ENCODE measurements at regions not wholly inside any gene's neighbourhood (a gene's known extent, or its start where the extent isn't known, plus 50 kb on each side); places are given as distances from the start of the nearest gene placed in this dataset.

GRCh38 chr21:22314963-22315362, 1316.8 kb downstream of the NCAM2 start:
- TF ChIP-seq, protein P1, sequence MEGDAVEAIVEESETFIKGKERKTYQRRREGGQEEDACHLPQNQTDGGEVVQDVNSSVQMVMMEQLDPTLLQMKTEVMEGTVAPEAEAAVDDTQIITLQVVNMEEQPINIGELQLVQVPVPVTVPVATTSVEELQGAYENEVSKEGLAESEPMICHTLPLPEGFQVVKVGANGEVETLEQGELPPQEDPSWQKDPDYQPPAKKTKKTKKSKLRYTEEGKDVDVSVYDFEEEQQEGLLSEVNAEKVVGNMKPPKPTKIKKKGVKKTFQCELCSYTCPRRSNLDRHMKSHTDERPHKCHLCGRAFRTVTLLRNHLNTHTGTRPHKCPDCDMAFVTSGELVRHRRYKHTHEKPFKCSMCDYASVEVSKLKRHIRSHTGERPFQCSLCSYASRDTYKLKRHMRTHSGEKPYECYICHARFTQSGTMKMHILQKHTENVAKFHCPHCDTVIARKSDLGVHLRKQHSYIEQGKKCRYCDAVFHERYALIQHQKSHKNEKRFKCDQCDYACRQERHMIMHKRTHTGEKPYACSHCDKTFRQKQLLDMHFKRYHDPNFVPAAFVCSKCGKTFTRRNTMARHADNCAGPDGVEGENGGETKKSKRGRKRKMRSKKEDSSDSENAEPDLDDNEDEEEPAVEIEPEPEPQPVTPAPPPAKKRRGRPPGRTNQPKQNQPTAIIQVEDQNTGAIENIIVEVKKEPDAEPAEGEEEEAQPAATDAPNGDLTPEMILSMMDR (IDR thresholded peaks at IDR 0.05; ENCODE audit: insufficient read depth, low read length, poor library complexity, severe bottlenecking) = no peak
- no peak overlapping the region for H3K4me3 ChIP-seq (replicated peaks; ENCODE audit: low read depth, low read length)

DNA sequence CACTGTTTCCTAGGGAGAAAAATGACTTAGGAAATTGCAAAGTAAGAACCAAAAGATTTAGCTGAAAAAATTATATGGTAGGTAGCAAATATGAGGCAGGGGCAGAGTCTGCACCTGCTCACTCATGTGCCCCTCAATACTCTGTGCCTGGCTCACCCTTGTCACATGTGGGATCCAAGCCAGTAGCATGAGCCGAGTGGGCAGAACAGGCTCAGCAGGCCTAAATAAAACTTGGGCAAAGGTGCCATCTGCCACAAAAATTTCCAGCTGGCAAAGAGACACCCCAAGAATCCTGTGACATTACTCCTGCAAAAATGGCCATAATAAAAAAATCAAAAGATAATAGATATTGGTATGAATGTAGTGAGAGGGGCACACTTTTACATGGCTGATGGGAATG, 1321.2 kb downstream of the NCAM2 start:
- H3K27me3 ChIP-seq (replicated peaks; ENCODE audit: control insufficient read depth, insufficient read depth, low read length) = no peaks in the 10 kb centered on the region
- no peaks in the 10 kb centered on the region for H3K36me3 ChIP-seq (ENCODE audit: control insufficient read depth, insufficient read depth, low read length)
- no peak for DNase-seq (ENCODE audit: extremely low read depth, insufficient read length)
- H3K4me3 ChIP-seq (replicated peaks; ENCODE audit: low read depth, low read length) = no peak overlapping the region
- TF ChIP-seq, protein P1 (IDR thresholded peaks at IDR 0.05; ENCODE audit: insufficient read depth, low read length, poor library complexity, severe bottlenecking) = no peak

More at GRCh38 chr21:22314963-22315362, 1316.8 kb downstream of the NCAM2 start:
- Histone ChIP-seq H3K27me3 (replicated peaks; ENCODE audit: control insufficient read depth, insufficient read depth, low read length) (no peaks in the 10 kb centered on the region), H3K36me3 (ENCODE audit: control insufficient read depth, insufficient read depth, low read length) (no peaks in the 10 kb centered on the region)
- DNase-seq (ENCODE audit: extremely low read depth, insufficient read length) = no peak

- Histone ChIP-seq H3K4me3 (replicated peaks; ENCODE audit: low read depth, low read length) (no peak overlapping the region), H3K27me3 (replicated peaks; ENCODE audit: control insufficient read depth, insufficient read depth, low read length) (no peaks in the 10 kb centered on the region), H3K36me3 (ENCODE audit: control insufficient read depth, insufficient read depth, low read length) (no peaks in the 10 kb centered on the region)
- no peak for DNase-seq (ENCODE audit: extremely low read depth, insufficient read length)
- TF ChIP-seq, protein P1 (IDR thresholded peaks at IDR 0.05; ENCODE audit: insufficient read depth, low read length, poor library complexity, severe bottlenecking) = no peak
Observed at GRCh38 chr21:22342889-22343288, 1344.7 kb downstream of the NCAM2 start.

GRCh38 chr21:22343303-22343702, 1345.1 kb downstream of the NCAM2 start:
- DNase-seq (ENCODE audit: extremely low read depth, insufficient read length) = no peak
- Histone ChIP-seq H3K27me3 (replicated peaks; ENCODE audit: control insufficient read depth, insufficient read depth, low read length) (no peaks in the 10 kb centered on the region), H3K4me3 (replicated peaks; ENCODE audit: low read depth, low read length) (no peak overlapping the region), H3K36me3 (ENCODE audit: control insufficient read depth, insufficient read depth, low read length) (no peaks in the 10 kb centered on the region)
- TF ChIP-seq, protein P1 (IDR thresholded peaks at IDR 0.05; ENCODE audit: insufficient read depth, low read length, poor library complexity, severe bottlenecking) = no peak

DNA sequence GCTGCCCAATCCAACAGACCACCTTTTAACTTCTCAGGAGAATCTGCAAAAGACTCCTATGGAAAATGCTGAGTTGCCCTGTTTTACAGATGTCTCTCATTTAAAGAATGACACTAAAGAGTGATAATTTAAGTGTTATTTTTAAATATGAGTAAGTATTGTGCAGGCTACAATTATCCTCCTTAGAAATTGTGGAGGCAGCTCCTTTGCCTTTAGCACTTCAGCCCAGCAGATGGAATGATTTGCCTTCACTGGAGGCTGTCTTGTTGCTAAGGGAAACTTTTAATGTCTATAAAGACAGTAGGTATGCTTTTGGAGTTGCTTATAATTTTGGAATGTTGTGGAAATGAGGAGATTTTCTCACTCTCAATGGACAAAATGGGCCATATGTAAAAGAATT, 1345.5 kb downstream of the NCAM2 start:
- DNase-seq (ENCODE audit: extremely low read depth, insufficient read length) = no peak
- H3K27me3 ChIP-seq (replicated peaks; ENCODE audit: control insufficient read depth, insufficient read depth, low read length) = no peaks in the 10 kb centered on the region
- H3K4me3 ChIP-seq (replicated peaks; ENCODE audit: low read depth, low read length) = no peak overlapping the region
- TF ChIP-seq, protein P1 (IDR thresholded peaks at IDR 0.05; ENCODE audit: insufficient read depth, low read length, poor library complexity, severe bottlenecking) = no peak
- no peaks in the 10 kb centered on the region for H3K36me3 ChIP-seq (ENCODE audit: control insufficient read depth, insufficient read depth, low read length)

DNA sequence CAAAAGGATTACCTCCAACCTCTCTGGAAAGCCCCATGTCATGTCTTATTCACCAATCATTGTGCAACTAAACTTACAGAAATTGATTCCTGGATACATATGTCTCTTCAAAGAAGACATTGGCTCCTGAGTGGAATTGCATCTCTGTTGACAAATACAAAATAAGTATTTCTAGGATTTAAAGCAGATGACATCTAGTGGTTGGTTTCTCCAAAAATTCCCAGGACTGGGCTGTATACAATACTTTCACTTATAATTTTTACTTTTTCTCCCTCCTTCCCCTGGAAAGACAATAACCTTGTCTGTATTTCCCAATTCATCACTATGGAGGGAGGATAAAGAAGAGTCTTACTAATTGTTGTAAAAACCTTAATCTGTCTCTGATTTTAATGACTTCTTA, 1347.4 kb downstream of the NCAM2 start:
- H3K27me3 ChIP-seq (replicated peaks; ENCODE audit: control insufficient read depth, insufficient read depth, low read length) = no peaks in the 10 kb centered on the region
- no peaks in the 10 kb centered on the region for H3K36me3 ChIP-seq (ENCODE audit: control insufficient read depth, insufficient read depth, low read length)
- TF ChIP-seq, protein P1 (IDR thresholded peaks at IDR 0.05; ENCODE audit: insufficient read depth, low read length, poor library complexity, severe bottlenecking) = no peak
- no peak for DNase-seq (ENCODE audit: extremely low read depth, insufficient read length)
- H3K4me3 ChIP-seq (replicated peaks; ENCODE audit: low read depth, low read length) = no peak overlapping the region
